A673 (cell line): ENCODE measurements at regions not wholly inside any gene's neighbourhood (a gene's known extent, or its start where the extent isn't known, plus 50 kb on each side); places are given as distances from the start of the nearest gene placed in this dataset.

Experiments
- EZH2 ChIP-seq: fragments of 200-600 bp; sonication (generic); IDR thresholded peaks from 2 replicates; pipeline ENCODE4 v1.6.1; 2017; ENCODE audit warnings: borderline replicate concordance, low read depth, mild to moderate bottlenecking, mixed read lengths, antibody characterized with exemption, low read length; ENCODE audit not compliant: poor library complexity, severe bottlenecking
- TF ChIP-seq, protein P1 (sequence below): fragments of 300-800, 200-600 bp; sonication (generic); conservative IDR thresholded peaks from 2 replicates; pipeline ENCODE4 v1.5.1; 2017; ENCODE audit warnings: low read depth, mild to moderate bottlenecking, antibody characterized with exemption, low read length, moderate library complexity, mixed read lengths

DNA sequence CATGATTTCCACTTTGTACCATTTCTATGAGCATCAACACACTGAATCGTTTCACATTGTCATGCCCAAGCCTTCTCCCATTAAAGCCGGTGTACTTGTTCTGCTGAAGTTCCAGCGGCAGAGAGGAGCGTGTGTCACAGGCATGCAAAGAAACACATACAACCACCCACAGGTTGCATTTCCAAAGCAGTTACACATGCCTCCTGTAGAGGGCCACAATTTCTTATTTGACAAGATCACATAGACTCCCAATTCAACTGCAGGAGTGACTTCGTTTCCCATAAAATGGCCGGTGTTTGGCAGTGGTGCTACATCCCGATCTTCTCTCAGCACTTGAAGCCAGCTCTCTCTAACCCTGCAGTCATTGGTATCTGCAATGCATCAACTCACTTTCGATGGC, 992.6 kb downstream of the NLGN4X start:
- TF ChIP-seq, protein P1, sequence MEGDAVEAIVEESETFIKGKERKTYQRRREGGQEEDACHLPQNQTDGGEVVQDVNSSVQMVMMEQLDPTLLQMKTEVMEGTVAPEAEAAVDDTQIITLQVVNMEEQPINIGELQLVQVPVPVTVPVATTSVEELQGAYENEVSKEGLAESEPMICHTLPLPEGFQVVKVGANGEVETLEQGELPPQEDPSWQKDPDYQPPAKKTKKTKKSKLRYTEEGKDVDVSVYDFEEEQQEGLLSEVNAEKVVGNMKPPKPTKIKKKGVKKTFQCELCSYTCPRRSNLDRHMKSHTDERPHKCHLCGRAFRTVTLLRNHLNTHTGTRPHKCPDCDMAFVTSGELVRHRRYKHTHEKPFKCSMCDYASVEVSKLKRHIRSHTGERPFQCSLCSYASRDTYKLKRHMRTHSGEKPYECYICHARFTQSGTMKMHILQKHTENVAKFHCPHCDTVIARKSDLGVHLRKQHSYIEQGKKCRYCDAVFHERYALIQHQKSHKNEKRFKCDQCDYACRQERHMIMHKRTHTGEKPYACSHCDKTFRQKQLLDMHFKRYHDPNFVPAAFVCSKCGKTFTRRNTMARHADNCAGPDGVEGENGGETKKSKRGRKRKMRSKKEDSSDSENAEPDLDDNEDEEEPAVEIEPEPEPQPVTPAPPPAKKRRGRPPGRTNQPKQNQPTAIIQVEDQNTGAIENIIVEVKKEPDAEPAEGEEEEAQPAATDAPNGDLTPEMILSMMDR: peak; percentile 62
- TF ChIP-seq EZH2: no peak
